CD4-positive, alpha-beta memory T cell (primary cell): ENCODE measurements at regions not wholly inside any gene's neighbourhood (a gene's known extent, or its start where the extent isn't known, plus 50 kb on each side); places are given as distances from the start of the nearest gene placed in this dataset.

Experiments
- CTCF ChIA-PET: fragments of 350-600 bp; sonication (Branson Sonifier 250); formaldehyde crosslinking; loops from one replicate; lab custom pipeline; 2021; ENCODE audit warnings: inconsistent platforms; ENCODE audit not compliant: partially characterized antibody; lab: Charles Lee
- POLR2A ChIA-PET: fragments of 350-600 bp; sonication (Branson Sonifier 250); formaldehyde crosslinking; loops from one replicate; lab custom pipeline; 2021; ENCODE audit not compliant: partially characterized antibody; lab: Charles Lee
- DNase-seq, 5 donors: peaks; one replicate each; pipeline versions ENCODE4 v3.0.0 to v3.0.0-alpha.2; 2020 to 2022; ENCODE audit warnings: mixed read lengths in 1 of 5
- H3K27ac ChIP-seq: one replicate; pipeline ENCODE4 v1.7.0; 2013; ENCODE audit warnings: low read depth, low read length
- H3K27me3 ChIP-seq: 2 replicates; pipeline ENCODE4 v1.7.0; 2013; ENCODE audit warnings: mild to moderate bottlenecking, low read length, moderate library complexity; ENCODE audit not compliant: insufficient read depth
- H3K36me3 ChIP-seq: 2 replicates; pipeline ENCODE4 v1.7.0; 2013; ENCODE audit warnings: mild to moderate bottlenecking, low read length, moderate library complexity; ENCODE audit not compliant: insufficient read depth
- H3K4me1 ChIP-seq: 2 replicates; pipeline ENCODE4 v1.7.0; 2013; ENCODE audit warnings: mild to moderate bottlenecking, low read length, moderate library complexity; ENCODE audit not compliant: insufficient read depth
- H3K4me3 ChIP-seq, 2 donors: one replicate each; pipeline ENCODE4 v1.7.0; 2013; ENCODE audit warnings: low read length in 2 of 2, mild to moderate bottlenecking in 1 of 2
- H3K9me3 ChIP-seq, 2 donors: one replicate each; pipeline ENCODE4 v1.7.0; 2013; ENCODE audit warnings: low read length in 2 of 2, control low read depth in 1 of 2; ENCODE audit not compliant: control insufficient read depth in 1 of 2
- H3K27ac Mint-ChIP-seq, 7 donors: one replicate each; pipeline ENCODE4 v1.8.0; 2020 to 2021; ENCODE audit warnings: mixed read lengths in 7 of 7, mild to moderate bottlenecking in 6 of 7, inconsistent platforms in 3 of 7, moderate library complexity in 3 of 7
- H3K27me3 Mint-ChIP-seq, 2 donors: one replicate each; pipeline ENCODE4 v1.8.0; 2020 to 2021; ENCODE audit warnings: mixed read lengths in 2 of 2
- H3K36me3 Mint-ChIP-seq, 2 donors: one replicate each; pipeline ENCODE4 v1.8.0; 2020 to 2021; ENCODE audit warnings: mixed read lengths in 2 of 2, inconsistent platforms in 1 of 2, mild to moderate bottlenecking in 1 of 2
- H3K4me1 Mint-ChIP-seq, 4 donors: one replicate each; pipeline ENCODE4 v1.8.0; 2020 to 2021; ENCODE audit warnings: mixed read lengths in 4 of 4, mild to moderate bottlenecking in 1 of 4
- H3K4me3 Mint-ChIP-seq, 8 donors: one replicate each; pipeline ENCODE4 v1.8.0; 2020 to 2021; ENCODE audit warnings: mixed read lengths in 8 of 8, mild to moderate bottlenecking in 7 of 8, moderate library complexity in 6 of 8, inconsistent platforms in 3 of 8
- H3K9me3 Mint-ChIP-seq, 8 donors: one replicate each; pipeline ENCODE4 v1.8.0; 2020 to 2021; ENCODE audit warnings: mixed read lengths in 8 of 8, mild to moderate bottlenecking in 5 of 8, inconsistent platforms in 3 of 8, moderate library complexity in 1 of 8
- intact Hi-C: fragments of 100-400 bp; cut with micrococcal nuclease; formaldehyde crosslinking; loops from one replicate; pipeline ENCODE4 v1.15.1; 2023

- Mint-ChIP-seq H3K4me1 (no peaks in the 10 kb centered on the region), H3K27me3 (no peaks in the 10 kb centered on the region), H3K27ac (no peak overlapping the region), H3K9me3 (peaks cover 0 to 3% (median 0%) of the 10 kb centered on the region in 8 donors), H3K36me3 (no peaks in the 10 kb centered on the region), H3K4me3 (no peak overlapping the region)
- Histone ChIP-seq H3K36me3 (no peaks in the 10 kb centered on the region), H3K27ac (no peak overlapping the region), H3K27me3 (no peaks in the 10 kb centered on the region), H3K9me3 (no peaks in the 10 kb centered on the region), H3K4me3 (no peak overlapping the region), H3K4me1 (no peaks in the 10 kb centered on the region)
- ChIA-PET CTCF (interaction anchor here (0.6 kb wide), 1 partner anchor 18 kb away, joined by 3 read pairs; no protein-coding TSS in a partner anchor), POLR2A (no interaction called here)
- intact Hi-C loops: no loop called here
- no peak for DNase-seq
Measured at GRCh38 chr5:83889971-83890745, 169.5 kb upstream of the HAPLN1 start.

GRCh38 chr5:83877911-83878706, 157.5 kb upstream of the HAPLN1 start:
- Histone ChIP-seq H3K9me3 (no peaks in the 10 kb centered on the region), H3K27ac (no peak overlapping the region), H3K4me1 (no peaks in the 10 kb centered on the region), H3K4me3 (no peak overlapping the region), H3K36me3 (no peaks in the 10 kb centered on the region), H3K27me3 (no peaks in the 10 kb centered on the region)
- no peaks in the 10 kb centered on the region for H3K27me3 Mint-ChIP-seq
- no peak overlapping the region for H3K27ac Mint-ChIP-seq
- ChIA-PET POLR2A (no interaction called here), CTCF (no interaction called here)
- intact Hi-C loops: no loop called here
- no peaks in the 10 kb centered on the region for H3K36me3 Mint-ChIP-seq
- no peak for DNase-seq
- H3K9me3 Mint-ChIP-seq: peaks cover 0 to 3% (median 0%) of the 10 kb centered on the region in 8 donors
- no peaks in the 10 kb centered on the region for H3K4me1 Mint-ChIP-seq
- no peak overlapping the region for H3K4me3 Mint-ChIP-seq

GRCh38 chr5:83871533-83872395, 151.1 kb upstream of the HAPLN1 start:
- no peaks in the 10 kb centered on the region for H3K36me3 Mint-ChIP-seq
- no peaks in the 10 kb centered on the region for H3K27me3 ChIP-seq
- ChIA-PET POLR2A (no interaction called here), CTCF (interaction anchor here (1.1 kb wide), 1 partner anchor 19 kb away, joined by 3 read pairs; no protein-coding TSS in a partner anchor)
- H3K4me3 Mint-ChIP-seq: no peak overlapping the region
- H3K27ac Mint-ChIP-seq: no peak overlapping the region
- no peak for DNase-seq
- H3K4me1 ChIP-seq: no peaks in the 10 kb centered on the region
- no peaks in the 10 kb centered on the region for H3K4me1 Mint-ChIP-seq
- H3K36me3 ChIP-seq: no peaks in the 10 kb centered on the region
- H3K9me3 ChIP-seq: no peaks in the 10 kb centered on the region
- no peak overlapping the region for H3K27ac ChIP-seq
- intact Hi-C loops: no loop called here
- H3K9me3 Mint-ChIP-seq: peaks cover 0 to 3% (median 0%) of the 10 kb centered on the region in 8 donors
- no peak overlapping the region for H3K4me3 ChIP-seq
- no peaks in the 10 kb centered on the region for H3K27me3 Mint-ChIP-seq

DNA sequence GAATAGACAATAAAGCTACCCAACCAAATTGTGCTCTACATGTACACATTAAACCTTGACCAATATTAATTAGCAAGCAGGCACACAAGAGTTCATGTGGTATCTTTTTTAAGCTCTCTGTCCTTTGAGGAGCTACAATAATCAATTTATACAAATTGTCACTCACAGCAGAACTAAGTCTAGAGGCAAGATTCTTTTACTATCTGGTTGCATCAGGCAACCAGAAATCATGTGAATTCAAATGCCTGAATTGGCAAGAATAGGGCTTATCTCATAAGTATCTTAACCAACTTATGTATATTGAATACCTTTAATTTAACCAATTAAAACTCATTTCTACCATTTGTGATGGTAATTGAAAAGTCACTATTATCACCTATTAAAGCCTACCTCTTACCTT, 145.5 kb upstream of the HAPLN1 start:
- peaks cover 0 to 4% (median 2%) of the 10 kb centered on the region in 8 donors for H3K9me3 Mint-ChIP-seq
- Histone ChIP-seq H3K4me3 (no peak overlapping the region), H3K9me3 (no peaks in the 10 kb centered on the region), H3K36me3 (no peaks in the 10 kb centered on the region), H3K4me1 (no peaks in the 10 kb centered on the region), H3K27ac (no peak overlapping the region), H3K27me3 (no peaks in the 10 kb centered on the region)
- POLR2A ChIA-PET: no interaction called here
- no peak overlapping the region for H3K27ac Mint-ChIP-seq
- intact Hi-C loops: no loop called here
- H3K27me3 Mint-ChIP-seq: no peaks in the 10 kb centered on the region
- CTCF ChIA-PET: no interaction called here
- H3K4me3 Mint-ChIP-seq: no peak overlapping the region
- H3K4me1 Mint-ChIP-seq: no peaks in the 10 kb centered on the region
- no peaks in the 10 kb centered on the region for H3K36me3 Mint-ChIP-seq
- DNase-seq: no peak

DNA sequence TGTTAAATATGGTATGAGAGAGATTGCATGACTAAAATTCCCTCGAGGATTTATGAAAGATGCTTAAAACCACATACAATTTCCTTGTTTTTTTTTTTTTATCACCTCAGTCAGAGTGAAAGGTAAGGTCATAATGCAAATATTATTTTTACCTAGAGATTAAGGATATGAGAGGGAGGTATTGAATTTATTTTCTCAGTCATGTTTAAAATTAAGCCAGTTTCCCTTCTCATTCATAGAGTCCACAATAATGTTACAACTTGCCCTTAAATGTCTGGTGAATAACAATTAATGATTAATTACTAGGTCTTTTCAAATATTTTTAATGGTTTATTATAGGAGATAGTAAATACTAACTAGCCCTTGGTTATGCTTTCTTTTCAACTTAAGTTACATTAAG, 144.9 kb upstream of the HAPLN1 start:
- Histone ChIP-seq H3K4me1 (no peaks in the 10 kb centered on the region), H3K27me3 (no peaks in the 10 kb centered on the region), H3K9me3 (no peaks in the 10 kb centered on the region), H3K36me3 (no peaks in the 10 kb centered on the region), H3K4me3 (no peak overlapping the region), H3K27ac (no peak overlapping the region)
- CTCF ChIA-PET: no interaction called here
- Mint-ChIP-seq H3K27me3 (no peaks in the 10 kb centered on the region), H3K27ac (no peak overlapping the region), H3K9me3 (peaks cover 0 to 5% (median 2%) of the 10 kb centered on the region in 8 donors), H3K4me3 (no peak overlapping the region), H3K36me3 (no peaks in the 10 kb centered on the region), H3K4me1 (no peaks in the 10 kb centered on the region)
- intact Hi-C loops: no loop called here
- POLR2A ChIA-PET: no interaction called here
- DNase-seq: no peak

GRCh38 chr5:83864652-83865051, 144.0 kb upstream of the HAPLN1 start:
- no peak for DNase-seq
- H3K4me3 Mint-ChIP-seq: no peak overlapping the region
- Histone ChIP-seq H3K9me3 (no peaks in the 10 kb centered on the region), H3K4me1 (no peaks in the 10 kb centered on the region), H3K27me3 (no peaks in the 10 kb centered on the region), H3K4me3 (no peak overlapping the region), H3K27ac (no peak overlapping the region), H3K36me3 (no peaks in the 10 kb centered on the region)
- POLR2A ChIA-PET: no interaction called here
- H3K4me1 Mint-ChIP-seq: no peaks in the 10 kb centered on the region
- no peaks in the 10 kb centered on the region for H3K36me3 Mint-ChIP-seq
- CTCF ChIA-PET: no interaction called here
- H3K27ac Mint-ChIP-seq: no peak overlapping the region
- intact Hi-C loops: no loop called here
- H3K9me3 Mint-ChIP-seq: peaks cover 0 to 5% (median 2%) of the 10 kb centered on the region in 8 donors
- H3K27me3 Mint-ChIP-seq: no peaks in the 10 kb centered on the region

GRCh38 chr5:83857341-83857740, 136.7 kb upstream of the HAPLN1 start:
- ChIA-PET CTCF (no interaction called here), POLR2A (no interaction called here)
- Histone ChIP-seq H3K4me1 (no peaks in the 10 kb centered on the region), H3K4me3 (no peak overlapping the region), H3K9me3 (no peaks in the 10 kb centered on the region), H3K36me3 (no peaks in the 10 kb centered on the region), H3K27ac (no peak overlapping the region), H3K27me3 (no peaks in the 10 kb centered on the region)
- no peaks in the 10 kb centered on the region for H3K27me3 Mint-ChIP-seq
- no peaks in the 10 kb centered on the region for H3K4me1 Mint-ChIP-seq
- H3K36me3 Mint-ChIP-seq: no peaks in the 10 kb centered on the region
- no peak overlapping the region for H3K4me3 Mint-ChIP-seq
- H3K9me3 Mint-ChIP-seq: peaks cover 0 to 6% (median 0%) of the 10 kb centered on the region in 8 donors
- no peak overlapping the region for H3K27ac Mint-ChIP-seq
- DNase-seq: no peak
- intact Hi-C loops: no loop called here
